OCI-LY7 (cell line): ENCODE measurements at regions not wholly inside any gene's neighbourhood (a gene's known extent, or its start where the extent isn't known, plus 50 kb on each side); places are given as distances from the start of the nearest gene placed in this dataset.

Experiments used
- EZH2phosphoT487 ChIP-seq: fragments of 200-600 bp; sonication (generic); IDR thresholded peaks from 2 replicates; pipeline ENCODE4 v1.6.1; 2018; ENCODE audit warnings: low read depth, borderline replicate concordance, mild to moderate bottlenecking, mixed run types, antibody characterized with exemption, low read length, moderate library complexity, mixed read lengths
- TF ChIP-seq, protein P1 (sequence below): fragments of 200-600 bp; sonication (generic); conservative IDR thresholded peaks from 2 replicates; pipeline ENCODE4 v1.5.1; 2014; ENCODE audit warnings: mild to moderate bottlenecking, antibody characterized with exemption, low read length, moderate library complexity, mixed read lengths

DNA sequence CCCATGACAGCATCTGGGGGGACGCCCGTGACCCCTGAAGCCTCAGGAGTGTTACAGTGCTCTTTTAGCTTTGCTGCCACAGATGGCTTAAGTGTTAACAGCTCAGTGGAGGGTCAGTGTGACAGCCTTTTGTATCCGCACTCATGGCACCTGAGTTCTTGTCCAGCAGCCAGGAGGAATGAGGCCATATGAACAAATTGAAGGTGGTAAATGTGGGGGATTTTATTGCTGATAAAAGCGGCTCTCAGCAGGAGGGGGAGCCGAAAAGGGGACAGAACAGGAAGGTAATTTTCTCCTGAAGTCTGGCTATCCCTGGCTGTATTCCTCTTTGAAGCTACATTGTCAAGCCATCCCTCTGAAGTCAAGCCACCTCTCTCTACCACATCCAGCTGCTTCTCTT is 441.0 kb downstream of the RAPGEF2 start:
- TF ChIP-seq, protein P1, sequence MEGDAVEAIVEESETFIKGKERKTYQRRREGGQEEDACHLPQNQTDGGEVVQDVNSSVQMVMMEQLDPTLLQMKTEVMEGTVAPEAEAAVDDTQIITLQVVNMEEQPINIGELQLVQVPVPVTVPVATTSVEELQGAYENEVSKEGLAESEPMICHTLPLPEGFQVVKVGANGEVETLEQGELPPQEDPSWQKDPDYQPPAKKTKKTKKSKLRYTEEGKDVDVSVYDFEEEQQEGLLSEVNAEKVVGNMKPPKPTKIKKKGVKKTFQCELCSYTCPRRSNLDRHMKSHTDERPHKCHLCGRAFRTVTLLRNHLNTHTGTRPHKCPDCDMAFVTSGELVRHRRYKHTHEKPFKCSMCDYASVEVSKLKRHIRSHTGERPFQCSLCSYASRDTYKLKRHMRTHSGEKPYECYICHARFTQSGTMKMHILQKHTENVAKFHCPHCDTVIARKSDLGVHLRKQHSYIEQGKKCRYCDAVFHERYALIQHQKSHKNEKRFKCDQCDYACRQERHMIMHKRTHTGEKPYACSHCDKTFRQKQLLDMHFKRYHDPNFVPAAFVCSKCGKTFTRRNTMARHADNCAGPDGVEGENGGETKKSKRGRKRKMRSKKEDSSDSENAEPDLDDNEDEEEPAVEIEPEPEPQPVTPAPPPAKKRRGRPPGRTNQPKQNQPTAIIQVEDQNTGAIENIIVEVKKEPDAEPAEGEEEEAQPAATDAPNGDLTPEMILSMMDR: no peak
- TF ChIP-seq EZH2phosphoT487: no peak
